Endodermal cell (in vitro differentiated cells): ENCODE measurements at regions not wholly inside any gene's neighbourhood (a gene's known extent, or its start where the extent isn't known, plus 50 kb on each side); places are given as distances from the start of the nearest gene placed in this dataset.

ENCODE experiments used
- DNase-seq: peaks from one replicate; pipeline ENCODE4 v3.0.0-alpha.2; 2017
- H3K27ac ChIP-seq: 2 replicates; pipeline ENCODE4 v1.5.1; 2013; ENCODE audit warnings: mild to moderate bottlenecking, low read depth, low read length, moderate library complexity
- H3K27me3 ChIP-seq: 2 replicates; pipeline ENCODE4 v1.6.1; 2013; ENCODE audit warnings: mild to moderate bottlenecking, low read length, moderate library complexity; ENCODE audit not compliant: insufficient read depth, control insufficient read depth, poor library complexity, severe bottlenecking
- H3K36me3 ChIP-seq: 2 replicates; pipeline ENCODE4 v1.7.0; 2013; ENCODE audit warnings: mild to moderate bottlenecking, low read length, moderate library complexity; ENCODE audit not compliant: control insufficient read depth, insufficient read depth
- H3K4me1 ChIP-seq: one replicate; pipeline ENCODE4 v1.7.0; 2013; ENCODE audit warnings: low read length; ENCODE audit not compliant: control insufficient read depth, insufficient read depth
- H3K4me3 ChIP-seq: 2 replicates; pipeline ENCODE4 v1.5.1; 2013; ENCODE audit warnings: mild to moderate bottlenecking, low read length, moderate library complexity
- H3K9ac ChIP-seq: 2 replicates; pipeline ENCODE4 v1.6.1; 2013; ENCODE audit warnings: mild to moderate bottlenecking, low read length, moderate library complexity; ENCODE audit not compliant: poor library complexity, severe bottlenecking; ENCODE audit errors: extremely low read depth
- H3K9me3 ChIP-seq: 2 replicates; pipeline ENCODE4 v1.6.1; 2013; ENCODE audit warnings: mild to moderate bottlenecking, low read length, moderate library complexity; ENCODE audit not compliant: control insufficient read depth
- H3K27ac Mint-ChIP-seq: 2 replicates; pipeline ENCODE4 v1.8.0; 2020; ENCODE audit warnings: mixed read lengths
- H3K27me3 Mint-ChIP-seq: 2 replicates; pipeline ENCODE4 v1.8.0; 2021; ENCODE audit warnings: mild to moderate bottlenecking, mixed read lengths; ENCODE audit not compliant: insufficient read depth
- H3K36me3 Mint-ChIP-seq: 2 replicates; pipeline ENCODE4 v1.8.0; 2020; ENCODE audit warnings: low read depth, mixed read lengths
- H3K4me1 Mint-ChIP-seq: 2 replicates; pipeline ENCODE4 v1.8.0; 2020; ENCODE audit warnings: mixed read lengths
- H3K4me3 Mint-ChIP-seq: 2 replicates; pipeline ENCODE4 v1.8.0; 2020; ENCODE audit warnings: mild to moderate bottlenecking, moderate library complexity, mixed read lengths
- H3K9me3 Mint-ChIP-seq: 2 replicates; pipeline ENCODE4 v1.8.0; 2020; ENCODE audit warnings: mild to moderate bottlenecking, mixed read lengths
- CTCF ChIP-seq: fragments of 200-600 bp; sonication (generic); conservative IDR thresholded peaks from 2 replicates; pipeline ENCODE4 v1.5.0; 2021; ENCODE audit warnings: antibody characterized with exemption, mild to moderate bottlenecking
- WGBS, 2 experiments: methylation state at CpG; one replicate each; pipeline versions ENCODE4 v1.1.5 to v1.1.7; 2013; ENCODE audit warnings: missing lambda C conversion rate in 2 of 2, mixed read lengths in 1 of 2; ENCODE audit not compliant: insufficient coverage in 1 of 2, insufficient read length in 1 of 2; 5-methylcytosine and 5-hydroxymethylcytosine counted together

- H3K9me3 ChIP-seq = no peaks in the 10 kb centered on the region
- peaks cover 5% of the 10 kb centered on the region for H3K4me1 Mint-ChIP-seq
- H3K27me3 Mint-ChIP-seq = no peaks in the 10 kb centered on the region
- H3K9me3 Mint-ChIP-seq = no peaks in the 10 kb centered on the region
- H3K27ac Mint-ChIP-seq = no peak overlapping the region
- H3K4me3 ChIP-seq = no peak overlapping the region
- no peaks in the 10 kb centered on the region for H3K27me3 ChIP-seq
- no peak for TF ChIP-seq CTCF
- peaks cover 3% of the 10 kb centered on the region for H3K4me1 ChIP-seq
- H3K9ac ChIP-seq = no peak overlapping the region
- no peaks in the 10 kb centered on the region for H3K36me3 Mint-ChIP-seq
- H3K27ac ChIP-seq = no peak overlapping the region
- 63% methylated on average over 1 of the region's 1 CpG; no CpG with 5 or more reads in 1 of the 2 experiments for WGBS, 2 experiments
- H3K4me3 Mint-ChIP-seq = no peak overlapping the region
- H3K36me3 ChIP-seq = no peaks in the 10 kb centered on the region
- no peak for DNase-seq
These were observed 219.8 kb upstream of the ATP2B1 start for GRCh38 chr12:89928467-89928866.

GRCh38 chr12:89927226-89927698 lies 218.6 kb upstream of the ATP2B1 start:
- H3K4me3 Mint-ChIP-seq = no peak overlapping the region
- H3K27me3 ChIP-seq = no peaks in the 10 kb centered on the region
- TF ChIP-seq CTCF = no peak
- no peaks in the 10 kb centered on the region for H3K4me1 ChIP-seq
- H3K36me3 ChIP-seq = no peaks in the 10 kb centered on the region
- no peak overlapping the region for H3K9ac ChIP-seq
- no peak overlapping the region for H3K27ac ChIP-seq
- H3K27ac Mint-ChIP-seq = no peak overlapping the region
- H3K4me1 Mint-ChIP-seq = no peaks in the 10 kb centered on the region
- no peaks in the 10 kb centered on the region for H3K36me3 Mint-ChIP-seq
- no peaks in the 10 kb centered on the region for H3K9me3 ChIP-seq
- 98 to 100% methylated on average over 1 to 2 of the region's 2 CpGs for WGBS, 2 experiments
- H3K4me3 ChIP-seq = no peak overlapping the region
- no peaks in the 10 kb centered on the region for H3K27me3 Mint-ChIP-seq
- DNase-seq = no peak
- no peaks in the 10 kb centered on the region for H3K9me3 Mint-ChIP-seq

- H3K4me3 ChIP-seq = no peak overlapping the region
- Mint-ChIP-seq H3K4me3 (no peak overlapping the region), H3K9me3 (no peaks in the 10 kb centered on the region), H3K27ac (no peak overlapping the region), H3K4me1 (peaks cover 4% of the 10 kb centered on the region), H3K27me3 (no peaks in the 10 kb centered on the region), H3K36me3 (no peaks in the 10 kb centered on the region)
- 100% methylated on average over 1 to 2 of the region's 2 CpGs for WGBS, 2 experiments
- DNase-seq = no peak
- no peaks in the 10 kb centered on the region for H3K36me3 ChIP-seq
- no peaks in the 10 kb centered on the region for H3K27me3 ChIP-seq
- no peak overlapping the region for H3K27ac ChIP-seq
- no peak for TF ChIP-seq CTCF
- no peaks in the 10 kb centered on the region for H3K9me3 ChIP-seq
- no peaks in the 10 kb centered on the region for H3K4me1 ChIP-seq
- H3K9ac ChIP-seq = no peak overlapping the region
These were observed 215.6 kb upstream of the ATP2B1 start for GRCh38 chr12:89924191-89924590.
